B cell (primary cell): ENCODE measurements at regions not wholly inside any gene's neighbourhood (a gene's known extent, or its start where the extent isn't known, plus 50 kb on each side); places are given as distances from the start of the nearest gene placed in this dataset.

ENCODE experiments used
- ATAC-seq: fragments of 200-7000 bp; cut with Tn5 transposase; one replicate; pipeline ENCODE4 v1.10.0; 2021; ENCODE audit warnings: low read depth, mild to moderate bottlenecking, moderate number of reproducible peaks, moderate library complexity
- CTCF ChIA-PET: fragments of 350-600 bp; sonication (Branson Sonifier 250); formaldehyde crosslinking; loops from one replicate; lab custom pipeline; 2021; ENCODE audit warnings: antibody characterized with exemption, inconsistent platforms; lab: Charles Lee
- POLR2A ChIA-PET: fragments of 350-600 bp; sonication (Branson Sonifier 250); formaldehyde crosslinking; loops from one replicate; lab custom pipeline; 2021; ENCODE audit warnings: antibody characterized with exemption; lab: Charles Lee
- DNase-seq: peaks from one replicate; pipeline ENCODE4 v3.0.0; 2013
- H2AFZ ChIP-seq: 2 replicates; pipeline ENCODE4 v1.6.1; 2012; ENCODE audit warnings: mild to moderate bottlenecking, low read depth, low read length; ENCODE audit not compliant: insufficient read depth, poor library complexity, severe bottlenecking
- H3K27ac ChIP-seq, 2 donors: 1 replicate in 1 of 2; 2 replicates in 1 of 2; pipeline ENCODE4 v1.5.1; 2012 to 2013; ENCODE audit warnings: low read length in 2 of 2, mild to moderate bottlenecking in 2 of 2, moderate library complexity in 1 of 2
- H3K27me3 ChIP-seq, 4 experiments: fragments of 200-600 bp in 1 of 4; sonication (generic) in 1 of 4; replicated peaks in 1 of 4; 1 replicate in 2 of 4; 2 replicates in 2 of 4; pipeline versions ENCODE4 v1.6.1 to v1.7.0; 2013 to 2016; ENCODE audit warnings: low read length in 3 of 4, mild to moderate bottlenecking in 2 of 4, mixed read lengths in 1 of 4, moderate library complexity in 1 of 4; ENCODE audit not compliant: insufficient read depth in 4 of 4, control insufficient read depth in 3 of 4; ENCODE audit errors: control extremely low read depth in 1 of 4
- H3K36me3 ChIP-seq, 2 experiments: replicated peaks in 1 of 2; 1 replicate in 1 of 2; 2 replicates in 1 of 2; pipeline versions ENCODE4 v1.6.1 to v1.7.1; 2013; ENCODE audit warnings: low read length in 1 of 2; ENCODE audit not compliant: insufficient read depth in 2 of 2, control insufficient read depth in 1 of 2; ENCODE audit errors: control extremely low read depth in 1 of 2, extremely low read depth in 1 of 2
- H3K4me1 ChIP-seq, 2 donors: fragments of 200-600 bp in 1 of 2; sonication (generic) in 1 of 2; 1 replicate in 1 of 2; 2 replicates in 1 of 2; pipeline versions ENCODE4 v1.5.1 to v1.6.1; 2013 to 2017; ENCODE audit warnings: low read length in 2 of 2; ENCODE audit not compliant: control insufficient read depth in 2 of 2, insufficient read depth in 2 of 2
- H3K4me2 ChIP-seq: replicated peaks from 2 replicates; pipeline ENCODE3; 2012; ENCODE audit warnings: mild to moderate bottlenecking, low read depth, low read length; ENCODE audit not compliant: poor library complexity, severe bottlenecking
- H3K4me3 ChIP-seq, 5 experiments: fragments of 200-600 bp in 1 of 5; sonication (generic) in 1 of 5; 1 replicate in 3 of 5; 2 replicates in 2 of 5; pipeline versions ENCODE4 v1.5.1 to v1.7.0; 2011 to 2016; ENCODE audit warnings: low read length in 4 of 5, mild to moderate bottlenecking in 4 of 5, low read depth in 2 of 5, control low read depth in 1 of 5, moderate library complexity in 1 of 5; ENCODE audit not compliant: insufficient read depth in 1 of 5; ENCODE audit errors: control extremely low read depth in 1 of 5, extremely low read depth in 1 of 5
- H3K79me2 ChIP-seq: fragments of 200-600 bp; sonication (generic); one replicate; pipeline ENCODE4 v1.6.0; 2016; ENCODE audit warnings: low read length; ENCODE audit not compliant: control insufficient read depth, insufficient read depth
- H3K9ac ChIP-seq: fragments of 200-600 bp; sonication (generic); 2 replicates; pipeline ENCODE4 v1.6.1; 2017; ENCODE audit warnings: mild to moderate bottlenecking, low read length, moderate library complexity
- H3K9me3 ChIP-seq, 3 donors: one replicate each; pipeline versions ENCODE4 v1.6.1 to v1.7.1; 2013; ENCODE audit warnings: low read length in 2 of 3; ENCODE audit not compliant: control insufficient read depth in 2 of 3, insufficient read depth in 1 of 3; ENCODE audit errors: control extremely low read depth in 1 of 3
- H4K20me1 ChIP-seq: 2 replicates; pipeline ENCODE4 v1.6.0; 2012; ENCODE audit warnings: mild to moderate bottlenecking, low read length; ENCODE audit not compliant: insufficient read depth, control insufficient read depth, poor library complexity, severe bottlenecking
- H3K27ac Mint-ChIP-seq: one replicate; pipeline ENCODE4 v1.8.0; 2021; ENCODE audit warnings: mixed read lengths
- H3K27me3 Mint-ChIP-seq: one replicate; pipeline ENCODE4 v1.8.0; 2021; ENCODE audit warnings: mixed read lengths
- H3K4me1 Mint-ChIP-seq: one replicate; pipeline ENCODE4 v1.8.0; 2021; ENCODE audit warnings: mixed read lengths
- H3K4me3 Mint-ChIP-seq: one replicate; pipeline ENCODE4 v1.8.0; 2021; ENCODE audit warnings: mixed read lengths
- H3K9me3 Mint-ChIP-seq: one replicate; pipeline ENCODE4 v1.8.0; 2022; ENCODE audit warnings: mixed read lengths; ENCODE audit not compliant: insufficient read depth
- CTCF ChIP-seq: fragments of 200-600 bp; IDR thresholded peaks from one replicate; pipeline ENCODE4 v1.8.0; 2022; ENCODE audit warnings: antibody characterized with exemption, mild to moderate bottlenecking
- EZH2 ChIP-seq: IDR thresholded peaks from 2 replicates; pipeline ENCODE4 v1.6.1; 2012; ENCODE audit warnings: borderline replicate concordance, low read depth, mild to moderate bottlenecking, moderate library complexity, low read length; ENCODE audit not compliant: insufficient read depth, poor library complexity, severe bottlenecking
- WGBS: methylation state at CpG from one replicate; pipeline ENCODE4 v1.1.5; 2013; ENCODE audit warnings: missing lambda C conversion rate; ENCODE audit not compliant: insufficient coverage; 5-methylcytosine and 5-hydroxymethylcytosine counted together
- intact Hi-C: fragments of 100-400 bp; cut with micrococcal nuclease; formaldehyde crosslinking; loops from one replicate; pipeline ENCODE4 v1.10.0; 2022

DNA sequence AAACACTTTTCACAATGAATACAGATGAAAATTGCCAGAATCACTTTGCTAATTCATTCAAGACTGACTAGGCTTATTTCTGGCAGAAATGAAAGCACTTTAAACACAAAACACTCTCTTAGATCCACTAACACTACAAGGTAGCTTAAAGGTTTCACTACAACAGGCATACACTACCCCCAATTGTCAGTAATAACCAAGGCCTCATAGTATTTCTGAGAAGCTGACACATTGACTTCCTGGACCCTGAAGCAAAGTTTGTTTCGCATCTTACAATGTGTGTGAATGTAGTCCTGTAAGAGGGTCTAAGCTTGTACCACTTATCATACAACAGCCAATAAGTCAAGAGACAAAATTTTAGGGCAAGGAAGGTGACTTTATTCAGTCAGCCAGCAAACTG lies 129.9 kb upstream of the FMR1 start:
- no peak for TF ChIP-seq EZH2
- Histone ChIP-seq H2AFZ (no peak overlapping the region), H3K27me3 (no peaks in the 10 kb centered on the region), H3K4me3 (no peak overlapping the region), H3K9ac (no peak overlapping the region), H3K36me3 (no peaks in the 10 kb centered on the region), H3K4me1 (no peaks in the 10 kb centered on the region), H3K27ac (no peak overlapping the region), H3K4me2 (no peak overlapping the region), H3K9me3 (no peaks in the 10 kb centered on the region), H3K79me2 (no peaks in the 10 kb centered on the region), H4K20me1 (no peaks in the 10 kb centered on the region)
- POLR2A ChIA-PET = no interaction called here
- H3K27me3 Mint-ChIP-seq = no peaks in the 10 kb centered on the region
- H3K4me1 Mint-ChIP-seq = no peaks in the 10 kb centered on the region
- intact Hi-C loops = no loop called here
- no peak for DNase-seq
- H3K27ac Mint-ChIP-seq = no peak overlapping the region
- no peak for ATAC-seq
- no peak overlapping the region for H3K4me3 Mint-ChIP-seq
- CTCF ChIA-PET = no interaction called here
- H3K9me3 Mint-ChIP-seq = no peaks in the 10 kb centered on the region
- no CpG with 5 or more reads among the region's 1 CpG for WGBS

DNA sequence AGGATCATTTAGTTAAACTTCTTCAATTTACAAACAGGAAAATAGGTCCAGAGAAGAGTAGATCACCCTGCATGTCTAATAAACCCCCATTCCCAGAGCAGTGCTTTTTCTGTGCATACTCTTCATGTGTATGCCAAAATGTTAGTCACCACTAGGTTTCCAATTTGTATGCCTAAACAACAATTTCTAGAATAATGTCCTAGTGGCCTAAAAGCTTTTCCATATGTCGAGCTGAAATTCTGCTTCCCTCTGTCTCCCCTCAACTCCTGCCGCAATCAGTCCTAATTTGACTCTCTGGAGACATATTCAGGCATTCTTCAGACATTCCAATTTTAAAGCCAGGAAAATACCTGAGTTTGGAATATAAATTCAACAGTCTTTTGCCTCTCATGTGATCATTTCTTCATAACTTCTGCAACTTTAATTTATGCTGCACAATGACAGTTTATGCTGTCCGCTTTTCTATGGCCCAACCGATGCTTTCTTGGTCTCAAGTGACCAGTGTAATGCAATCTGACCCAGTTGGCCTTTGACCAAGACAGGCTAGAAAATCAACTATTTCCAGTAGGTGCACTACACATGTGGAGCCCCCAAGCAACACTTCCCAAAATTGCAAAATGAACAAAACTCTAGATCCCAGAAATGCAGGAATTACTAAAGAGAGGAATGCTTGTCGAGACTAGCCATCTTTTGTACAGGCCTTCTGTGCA lies 122.9 kb upstream of the FMR1 start:
- no peaks in the 10 kb centered on the region for H3K36me3 ChIP-seq
- Mint-ChIP-seq H3K4me3 (no peak overlapping the region), H3K9me3 (no peaks in the 10 kb centered on the region), H3K27ac (no peak overlapping the region), H3K27me3 (no peaks in the 10 kb centered on the region), H3K4me1 (no peaks in the 10 kb centered on the region)
- H3K4me3 ChIP-seq = no peak overlapping the region
- H3K4me2 ChIP-seq = no peak overlapping the region
- no peak overlapping the region for H3K27ac ChIP-seq
- CTCF ChIA-PET = interaction anchor here (0.5 kb wide), 1 partner anchor 640 kb away, joined by 3 read pairs; no protein-coding TSS in a partner anchor
- H3K27me3 ChIP-seq = no peaks in the 10 kb centered on the region
- no peaks in the 10 kb centered on the region for H4K20me1 ChIP-seq
- intact Hi-C loops = no loop called here
- no peak for ATAC-seq
- POLR2A ChIA-PET = no interaction called here
- no peaks in the 10 kb centered on the region for H3K9me3 ChIP-seq
- TF ChIP-seq CTCF (no peak), EZH2 (no peak)
- no peak overlapping the region for H2AFZ ChIP-seq
- H3K4me1 ChIP-seq = no peaks in the 10 kb centered on the region
- no peak for DNase-seq
- H3K9ac ChIP-seq = no peak overlapping the region
- no peaks in the 10 kb centered on the region for H3K79me2 ChIP-seq
- 100% methylated on average over 2 of the region's 5 CpGs for WGBS
